Panc1 (cell line): ENCODE measurements at regions not wholly inside any gene's neighbourhood (a gene's known extent, or its start where the extent isn't known, plus 50 kb on each side); places are given as distances from the start of the nearest gene placed in this dataset.

ENCODE experiments used
- ATAC-seq: fragments of 200-7000 bp; cut with Tn5 transposase; 2 replicates; pipeline ENCODE4 v1.9.1; 2020; ENCODE audit warnings: mild to moderate bottlenecking, moderate library complexity
- BruUV-seq: library from RNA; stranded (reverse); fragments of 400-500 nt; replicated peaks from 2 replicates; lab custom pipeline; 2021; lab: Mats Ljungman, UMichigan
- CTCF ChIA-PET: fragments of 300-600 bp; sonication (Branson Sonifier 250); formaldehyde crosslinking; loops from one replicate; lab custom pipeline; 2022; ENCODE audit warnings: antibody characterized with exemption; lab: Charles Lee
- POLR2A ChIA-PET: fragments of 300-600 bp; sonication (Branson Sonifier 250); formaldehyde crosslinking; loops from one replicate; lab custom pipeline; 2022; ENCODE audit warnings: antibody characterized with exemption; lab: Charles Lee
- DNase-seq: peaks from one replicate; pipeline ENCODE4 v3.0.0-alpha.2; 2010; ENCODE audit warnings: low read depth, low spot score
- H3K27ac ChIP-seq: 2 replicates; pipeline ENCODE4 v1.5.1; 2011; ENCODE audit warnings: mild to moderate bottlenecking, low read length, inconsistent platforms
- H3K27me3 ChIP-seq: fragments of 200-500 bp; sonication (Bioruptor generic); 2 replicates; pipeline ENCODE4 v1.6.0; 2014; ENCODE audit warnings: low read length, inconsistent platforms; ENCODE audit not compliant: control insufficient read depth, insufficient read depth
- H3K36me3 ChIP-seq: fragments of 200-500 bp; sonication (Bioruptor generic); 2 replicates; pipeline ENCODE4 v1.5.1; 2014; ENCODE audit warnings: inconsistent platforms, mild to moderate bottlenecking, low read length, moderate library complexity; ENCODE audit not compliant: control insufficient read depth, insufficient read depth
- H3K4me1 ChIP-seq: 2 replicates; pipeline ENCODE4 v1.5.1; 2011; ENCODE audit warnings: inconsistent platforms, mild to moderate bottlenecking, low read length, moderate library complexity; ENCODE audit not compliant: control insufficient read depth, insufficient read depth
- H3K4me3 ChIP-seq, 2 experiments: 2 replicates each; pipeline ENCODE4 v1.5.1; 2011 to 2012; ENCODE audit warnings: low read depth in 2 of 2, low read length in 2 of 2, mild to moderate bottlenecking in 2 of 2, inconsistent platforms in 1 of 2, moderate library complexity in 1 of 2
- H3K9me3 ChIP-seq: fragments of 200-500 bp; sonication (Bioruptor generic); 2 replicates; pipeline ENCODE4 v1.5.1; 2014; ENCODE audit warnings: low read depth, mild to moderate bottlenecking, inconsistent platforms, low read length, moderate library complexity; ENCODE audit not compliant: control insufficient read depth, insufficient read depth
- POLR2AphosphoS5 ChIP-seq: IDR thresholded peaks from 2 replicates; pipeline ENCODE4 v1.6.1; 2012; ENCODE audit warnings: mild to moderate bottlenecking, low read depth, low read length, moderate library complexity
- SIN3A ChIP-seq: IDR thresholded peaks from 2 replicates; pipeline ENCODE4 v1.6.1; 2012; ENCODE audit warnings: low read depth, mild to moderate bottlenecking, low read length, moderate library complexity, borderline replicate concordance; ENCODE audit not compliant: insufficient read depth
- TCF7L2 ChIP-seq: IDR thresholded peaks from 2 replicates; pipeline ENCODE4 v1.6.1; 2011; ENCODE audit warnings: mild to moderate bottlenecking, low read depth, low read length, inconsistent platforms
- in situ Hi-C: cut with HindIII; loops from 2 replicates; pipeline ENCODE4 v1.10.0; 2016; ENCODE audit warnings: low sequenced_read_pairs, low pct_unique_long_range_greater_than_20kb
- intact Hi-C: fragments of 100-400 bp; cut with micrococcal nuclease; formaldehyde crosslinking; loops from one replicate; pipeline ENCODE4 v1.10.0; 2022; ENCODE audit not compliant: unreplicated experiment
- TF ChIP-seq, protein P1 (sequence below): fragments of 450-650 bp; IDR thresholded peaks from 2 replicates; pipeline ENCODE4 v1.5.1; 2017; ENCODE audit warnings: mild to moderate bottlenecking
- TF ChIP-seq, protein P2 (sequence below), 2 experiments: IDR thresholded peaks; 2 replicates each; pipeline ENCODE4 v1.6.1; 2011 to 2012; ENCODE audit warnings: low read depth in 2 of 2, control low read depth in 1 of 2, low read length in 1 of 2, mild to moderate bottlenecking in 1 of 2, moderate library complexity in 1 of 2; ENCODE audit not compliant: insufficient read depth in 1 of 2

DNA sequence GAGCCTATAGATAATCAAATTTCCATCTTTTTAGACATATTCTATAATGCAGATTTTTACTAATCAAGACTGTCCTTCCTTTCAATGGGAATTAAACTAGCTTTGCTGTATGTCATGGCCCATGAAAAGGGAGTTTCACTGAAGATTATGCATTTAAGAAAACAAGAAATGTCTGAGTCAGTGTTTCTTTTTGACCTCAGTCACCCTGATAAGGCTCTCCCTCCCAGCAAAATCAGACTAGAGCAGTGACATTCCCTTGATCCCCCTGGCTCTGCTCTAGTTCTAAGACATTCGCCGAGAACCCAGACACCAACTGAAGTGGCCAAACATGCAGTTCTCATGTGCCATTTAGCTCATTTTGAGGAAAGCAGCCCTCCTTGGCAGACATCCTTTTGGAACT is 442.0 kb downstream of the ACTL7B start:
- ChIA-PET CTCF (no interaction called here), POLR2A (no interaction called here)
- TF ChIP-seq SIN3A (no peak), POLR2AphosphoS5 (no peak), TCF7L2 (no peak)
- TF ChIP-seq, protein P1, sequence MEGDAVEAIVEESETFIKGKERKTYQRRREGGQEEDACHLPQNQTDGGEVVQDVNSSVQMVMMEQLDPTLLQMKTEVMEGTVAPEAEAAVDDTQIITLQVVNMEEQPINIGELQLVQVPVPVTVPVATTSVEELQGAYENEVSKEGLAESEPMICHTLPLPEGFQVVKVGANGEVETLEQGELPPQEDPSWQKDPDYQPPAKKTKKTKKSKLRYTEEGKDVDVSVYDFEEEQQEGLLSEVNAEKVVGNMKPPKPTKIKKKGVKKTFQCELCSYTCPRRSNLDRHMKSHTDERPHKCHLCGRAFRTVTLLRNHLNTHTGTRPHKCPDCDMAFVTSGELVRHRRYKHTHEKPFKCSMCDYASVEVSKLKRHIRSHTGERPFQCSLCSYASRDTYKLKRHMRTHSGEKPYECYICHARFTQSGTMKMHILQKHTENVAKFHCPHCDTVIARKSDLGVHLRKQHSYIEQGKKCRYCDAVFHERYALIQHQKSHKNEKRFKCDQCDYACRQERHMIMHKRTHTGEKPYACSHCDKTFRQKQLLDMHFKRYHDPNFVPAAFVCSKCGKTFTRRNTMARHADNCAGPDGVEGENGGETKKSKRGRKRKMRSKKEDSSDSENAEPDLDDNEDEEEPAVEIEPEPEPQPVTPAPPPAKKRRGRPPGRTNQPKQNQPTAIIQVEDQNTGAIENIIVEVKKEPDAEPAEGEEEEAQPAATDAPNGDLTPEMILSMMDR = no peak
- TF ChIP-seq, protein P2, sequence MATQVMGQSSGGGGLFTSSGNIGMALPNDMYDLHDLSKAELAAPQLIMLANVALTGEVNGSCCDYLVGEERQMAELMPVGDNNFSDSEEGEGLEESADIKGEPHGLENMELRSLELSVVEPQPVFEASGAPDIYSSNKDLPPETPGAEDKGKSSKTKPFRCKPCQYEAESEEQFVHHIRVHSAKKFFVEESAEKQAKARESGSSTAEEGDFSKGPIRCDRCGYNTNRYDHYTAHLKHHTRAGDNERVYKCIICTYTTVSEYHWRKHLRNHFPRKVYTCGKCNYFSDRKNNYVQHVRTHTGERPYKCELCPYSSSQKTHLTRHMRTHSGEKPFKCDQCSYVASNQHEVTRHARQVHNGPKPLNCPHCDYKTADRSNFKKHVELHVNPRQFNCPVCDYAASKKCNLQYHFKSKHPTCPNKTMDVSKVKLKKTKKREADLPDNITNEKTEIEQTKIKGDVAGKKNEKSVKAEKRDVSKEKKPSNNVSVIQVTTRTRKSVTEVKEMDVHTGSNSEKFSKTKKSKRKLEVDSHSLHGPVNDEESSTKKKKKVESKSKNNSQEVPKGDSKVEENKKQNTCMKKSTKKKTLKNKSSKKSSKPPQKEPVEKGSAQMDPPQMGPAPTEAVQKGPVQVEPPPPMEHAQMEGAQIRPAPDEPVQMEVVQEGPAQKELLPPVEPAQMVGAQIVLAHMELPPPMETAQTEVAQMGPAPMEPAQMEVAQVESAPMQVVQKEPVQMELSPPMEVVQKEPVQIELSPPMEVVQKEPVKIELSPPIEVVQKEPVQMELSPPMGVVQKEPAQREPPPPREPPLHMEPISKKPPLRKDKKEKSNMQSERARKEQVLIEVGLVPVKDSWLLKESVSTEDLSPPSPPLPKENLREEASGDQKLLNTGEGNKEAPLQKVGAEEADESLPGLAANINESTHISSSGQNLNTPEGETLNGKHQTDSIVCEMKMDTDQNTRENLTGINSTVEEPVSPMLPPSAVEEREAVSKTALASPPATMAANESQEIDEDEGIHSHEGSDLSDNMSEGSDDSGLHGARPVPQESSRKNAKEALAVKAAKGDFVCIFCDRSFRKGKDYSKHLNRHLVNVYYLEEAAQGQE (IDR thresholded peaks at IDR 0.05; ENCODE audit: insufficient read depth in 1 of 2, low read depth in 2 of 2, low read length in 1 of 2) = no peak
- H3K4me3 ChIP-seq = no peak overlapping the region
- H3K27me3 ChIP-seq = no peaks in the 10 kb centered on the region
- intact Hi-C loops (no loop called here), in situ Hi-C loops (no loop called here)
- ATAC-seq = no peak
- no peak for DNase-seq
- no peaks in the 10 kb centered on the region for H3K9me3 ChIP-seq
- no peak overlapping the region for H3K27ac ChIP-seq
- BruUV-seq = no TSS peak
- no peaks in the 10 kb centered on the region for H3K4me1 ChIP-seq
- H3K36me3 ChIP-seq = no peaks in the 10 kb centered on the region

DNA sequence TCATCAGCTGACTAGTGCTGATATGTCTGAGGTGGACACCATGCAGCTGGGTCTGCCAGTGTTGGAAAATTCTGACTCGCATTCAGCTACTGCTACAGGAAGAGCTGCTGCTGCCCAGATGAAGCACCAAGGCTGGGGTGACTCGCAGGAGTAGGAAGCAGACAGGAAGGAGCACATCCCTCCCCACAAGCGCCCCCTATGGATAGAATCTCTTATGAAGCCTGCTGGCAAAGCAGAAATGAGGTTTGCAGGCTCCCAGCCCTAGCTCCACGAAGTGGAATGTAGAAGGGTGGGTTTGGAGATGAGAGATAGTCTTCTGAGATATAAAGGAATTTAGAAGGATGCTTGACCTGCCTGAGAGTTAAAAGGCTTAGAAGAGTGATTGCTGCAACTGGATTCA is 443.0 kb downstream of the ACTL7B start:
- DNase-seq (no peak), ATAC-seq (no peak)
- no TSS peak for BruUV-seq
- ChIA-PET CTCF (no interaction called here), POLR2A (no interaction called here)
- Histone ChIP-seq H3K4me1 (no peaks in the 10 kb centered on the region), H3K36me3 (no peaks in the 10 kb centered on the region), H3K9me3 (no peaks in the 10 kb centered on the region), H3K27me3 (no peaks in the 10 kb centered on the region), H3K27ac (no peak overlapping the region), H3K4me3 (no peak overlapping the region)
- TF ChIP-seq, protein P2 (IDR thresholded peaks at IDR 0.05; ENCODE audit: insufficient read depth in 1 of 2, low read depth in 2 of 2, low read length in 1 of 2) = no peak
- no peak for TF ChIP-seq POLR2AphosphoS5
- no peak for TF ChIP-seq SIN3A
- TF ChIP-seq, protein P1 = no peak
- TF ChIP-seq TCF7L2 = no peak
- in situ Hi-C loops (no loop called here), intact Hi-C loops (no loop called here)
